Keratinocyte (primary cell): ENCODE measurements at regions not wholly inside any gene's neighbourhood (a gene's known extent, or its start where the extent isn't known, plus 50 kb on each side); places are given as distances from the start of the nearest gene placed in this dataset.

Source experiments
- DNase-seq: peaks from one replicate; pipeline ENCODE4 v3.0.0-alpha.2; 2011; ENCODE audit warnings: low read depth, missing footprints, low spot score
- FAIRE-seq: peaks from 2 replicates; lab custom pipeline; 2011; peaks lifted over from hg19 to GRCh38; lab: Jason Lieb, UNC
- H2AFZ ChIP-seq: 2 replicates; pipeline ENCODE4 v1.6.0; 2012; ENCODE audit warnings: low read length, control low read depth, inconsistent platforms; ENCODE audit not compliant: control insufficient read depth
- H3K27ac ChIP-seq: 2 replicates; pipeline ENCODE4 v1.5.1; 2011; ENCODE audit warnings: low read length; ENCODE audit not compliant: control insufficient read depth, insufficient read depth
- H3K27me3 ChIP-seq: 3 replicates; pipeline ENCODE4 v1.6.0; 2011; ENCODE audit warnings: low read length; ENCODE audit not compliant: control insufficient read depth, insufficient read depth; ENCODE audit errors: extremely low read depth
- H3K36me3 ChIP-seq, 2 experiments: 2 replicates in 1 of 2; 3 replicates in 1 of 2; pipeline ENCODE4 v1.5.1; 2011; ENCODE audit warnings: low read length in 2 of 2, mild to moderate bottlenecking in 1 of 2; ENCODE audit not compliant: control insufficient read depth in 2 of 2, insufficient read depth in 2 of 2; ENCODE audit errors: extremely low read depth in 1 of 2
- H3K4me1 ChIP-seq: 3 replicates; pipeline ENCODE4 v1.5.1; 2011; ENCODE audit warnings: low read length; ENCODE audit not compliant: control insufficient read depth, insufficient read depth; ENCODE audit errors: extremely low read depth
- H3K4me2 ChIP-seq: 3 replicates; pipeline ENCODE4 v1.6.0; 2011; ENCODE audit warnings: low read depth, low read length; ENCODE audit not compliant: control insufficient read depth, insufficient read depth; ENCODE audit errors: extremely low read depth
- H3K4me3 ChIP-seq, 3 experiments: fragments of 200-600 bp in 1 of 3; sonication (generic) in 1 of 3; 2 replicates in 2 of 3; 3 replicates in 1 of 3; pipeline ENCODE4 v1.5.1; 2011 to 2016; ENCODE audit warnings: low read length in 3 of 3, mild to moderate bottlenecking in 3 of 3, control low read depth in 2 of 3, inconsistent platforms in 1 of 3, low read depth in 1 of 3, mixed read lengths in 1 of 3, mixed run types in 1 of 3, moderate library complexity in 1 of 3; ENCODE audit not compliant: control insufficient read depth in 2 of 3, insufficient read depth in 2 of 3; ENCODE audit errors: extremely low read depth in 1 of 3
- H3K79me2 ChIP-seq: 2 replicates; pipeline ENCODE4 v1.6.0; 2012; ENCODE audit warnings: low read length; ENCODE audit not compliant: control insufficient read depth, insufficient read depth
- H3K9ac ChIP-seq: 3 replicates; pipeline ENCODE4 v1.6.0; 2011; ENCODE audit warnings: low read length; ENCODE audit not compliant: control insufficient read depth, insufficient read depth; ENCODE audit errors: extremely low read depth
- H3K9me1 ChIP-seq: 3 replicates; pipeline ENCODE4 v1.6.0; 2011; ENCODE audit warnings: low read length; ENCODE audit not compliant: control insufficient read depth, insufficient read depth; ENCODE audit errors: extremely low read depth
- H3K9me3 ChIP-seq: 2 replicates; pipeline ENCODE4 v1.5.1; 2012; ENCODE audit warnings: low read depth, low read length; ENCODE audit not compliant: control insufficient read depth
- H4K20me1 ChIP-seq: 3 replicates; pipeline ENCODE4 v1.6.0; 2011; ENCODE audit warnings: low read length; ENCODE audit not compliant: control insufficient read depth, insufficient read depth; ENCODE audit errors: extremely low read depth
- CTCF ChIP-seq, 3 experiments: IDR thresholded peaks in 1 of 3; conservative IDR thresholded peaks in 1 of 3; optimal IDR thresholded peaks in 1 of 3; 2 replicates in 2 of 3; 3 replicates in 1 of 3; pipeline versions ENCODE3 to v1.5.1; 2011; ENCODE audit warnings: low read length in 3 of 3, mild to moderate bottlenecking in 3 of 3, moderate library complexity in 2 of 3, control low read depth in 1 of 3, inconsistent platforms in 1 of 3; ENCODE audit not compliant: insufficient read depth in 2 of 3; ENCODE audit errors: extremely low read depth in 1 of 3
- EZH2 ChIP-seq: IDR thresholded peaks from one replicate; pipeline ENCODE4 v1.6.1; 2012; ENCODE audit warnings: inconsistent platforms, mild to moderate bottlenecking, low read length, moderate library complexity
- dilution Hi-C: fragments of 300-500 bp; cut with MboI; formaldehyde crosslinking; loops from one replicate; pipeline ENCODE4 v1.7.0; 2020; ENCODE audit warnings: low sequenced_read_pairs; ENCODE audit not compliant: extremely low pct_ligation_motif_present

- Histone ChIP-seq H3K36me3 (no peaks in the 10 kb centered on the region), H3K9me3 (peaks cover 19% of the 10 kb centered on the region)
These were observed 376.7 kb downstream of the ALG10 start for GRCh38 chr12:34398706-34399630.

GRCh38 chr12:34399631-34400410 lies 377.5 kb downstream of the ALG10 start:
- no peak overlapping the region for H3K4me3 ChIP-seq
- H3K9me1 ChIP-seq = no peaks in the 10 kb centered on the region
- dilution Hi-C loops = no loop called here
- no peaks in the 10 kb centered on the region for H3K4me1 ChIP-seq
- H3K9ac ChIP-seq = no peak overlapping the region
- H3K27ac ChIP-seq = no peak overlapping the region
- TF ChIP-seq CTCF (optimal IDR thresholded peaks at IDR 0.05 in 1 of 3, IDR thresholded peaks at IDR 0.05 in 1 of 3, conservative IDR thresholded peaks at IDR 0.05 in 1 of 3; ENCODE audit: extremely low read depth in 1 of 3, insufficient read depth in 2 of 3, low read length in 3 of 3) (no peak), EZH2 (no peak)
- no peaks in the 10 kb centered on the region for H3K36me3 ChIP-seq
- FAIRE-seq (no peak), DNase-seq (no peak)
- no peaks in the 10 kb centered on the region for H4K20me1 ChIP-seq
- peaks cover 20% of the 10 kb centered on the region for H3K9me3 ChIP-seq
- no peaks in the 10 kb centered on the region for H3K79me2 ChIP-seq
- no peak overlapping the region for H2AFZ ChIP-seq
- H3K4me2 ChIP-seq = no peak overlapping the region
- no peaks in the 10 kb centered on the region for H3K27me3 ChIP-seq

More at GRCh38 chr12:34398706-34399630, 376.7 kb downstream of the ALG10 start:
- H3K27me3 ChIP-seq = no peaks in the 10 kb centered on the region
- dilution Hi-C loops = no loop called here
- H3K9ac ChIP-seq = no peak overlapping the region
- no peak overlapping the region for H3K27ac ChIP-seq
- H3K9me1 ChIP-seq = no peaks in the 10 kb centered on the region
- no peaks in the 10 kb centered on the region for H3K4me1 ChIP-seq
- FAIRE-seq (no peak), DNase-seq (no peak)
- TF ChIP-seq CTCF (optimal IDR thresholded peaks at IDR 0.05 in 1 of 3, IDR thresholded peaks at IDR 0.05 in 1 of 3, conservative IDR thresholded peaks at IDR 0.05 in 1 of 3; ENCODE audit: extremely low read depth in 1 of 3, insufficient read depth in 2 of 3, low read length in 3 of 3) = no peak
- no peak for TF ChIP-seq EZH2
- H2AFZ ChIP-seq = no peak overlapping the region
- no peak overlapping the region for H3K4me3 ChIP-seq
- no peaks in the 10 kb centered on the region for H4K20me1 ChIP-seq
- no peak overlapping the region for H3K4me2 ChIP-seq
- no peaks in the 10 kb centered on the region for H3K79me2 ChIP-seq
